Spleen (tissue), 11 donors: ENCODE measurements at regions not wholly inside any gene's neighbourhood (a gene's known extent, or its start where the extent isn't known, plus 50 kb on each side); places are given as distances from the start of the nearest gene placed in this dataset.

Experiments
- DNase-seq: peaks from one replicate; pipeline ENCODE4 v3.0.0-alpha.2; 2020
- H3K27ac ChIP-seq, 8 donors: fragments of 200-600 bp; sonication (generic) in 7 of 8; 1 replicate in 4 of 8; 2 replicates in 4 of 8; pipeline versions ENCODE4 v1.5.0 to v1.8.0; 2016 to 2021; ENCODE audit warnings: inconsistent platforms in 4 of 8, mild to moderate bottlenecking in 4 of 8, moderate library complexity in 1 of 8
- H3K27me3 ChIP-seq, 7 donors: fragments of 200-600 bp; sonication (generic) in 6 of 7; replicated peaks in 1 of 7; 1 replicate in 4 of 7; 2 replicates in 3 of 7; pipeline versions ENCODE4 v1.5.0 to v1.8.0; 2016 to 2021; ENCODE audit warnings: inconsistent platforms in 3 of 7, mild to moderate bottlenecking in 1 of 7
- H3K36me3 ChIP-seq, 6 donors: fragments of 200-600 bp; sonication (generic) in 5 of 6; 1 replicate in 4 of 6; 2 replicates in 2 of 6; pipeline versions ENCODE4 v1.5.0 to v1.8.0; 2016 to 2021; ENCODE audit warnings: inconsistent platforms in 2 of 6
- H3K4me1 ChIP-seq, 6 donors: fragments of 200-600 bp; sonication (generic) in 5 of 6; 1 replicate in 3 of 6; 2 replicates in 3 of 6; pipeline versions ENCODE4 v1.5.0 to v1.8.0; 2016 to 2021; ENCODE audit warnings: inconsistent platforms in 3 of 6
- H3K4me3 ChIP-seq, 8 donors: fragments of 200-600 bp; sonication (generic) in 7 of 8; 1 replicate in 4 of 8; 2 replicates in 4 of 8; pipeline versions ENCODE4 v1.5.0 to v1.8.0; 2016 to 2021; ENCODE audit warnings: inconsistent platforms in 4 of 8, mild to moderate bottlenecking in 4 of 8, moderate library complexity in 2 of 8
- H3K9me3 ChIP-seq, 8 donors: fragments of 200-600 bp; sonication (generic) in 7 of 8; 1 replicate in 4 of 8; 2 replicates in 4 of 8; pipeline versions ENCODE4 v1.5.0 to v1.8.0; 2016 to 2021; ENCODE audit warnings: inconsistent platforms in 4 of 8
- CTCF ChIP-seq, 11 experiments: fragments of 200-600 bp in 7 of 11; fragments of 450-650 bp in 4 of 11; sonication (generic) in 4 of 11; IDR thresholded peaks in 8 of 11; conservative IDR thresholded peaks in 3 of 11; 1 replicate in 7 of 11; 2 replicates in 4 of 11; pipeline versions ENCODE4 v1.4.0 to v1.8.0; 2016 to 2021; ENCODE audit warnings: antibody characterized with exemption in 11 of 11, inconsistent platforms in 4 of 11, mild to moderate bottlenecking in 1 of 11
- POLR2A ChIP-seq, 3 donors: fragments of 450-650 bp; IDR thresholded peaks; one replicate each; pipeline ENCODE4 v1.5.1; 2017; ENCODE audit warnings: antibody characterized with exemption in 3 of 3, mild to moderate bottlenecking in 1 of 3
- POLR2AphosphoS5 ChIP-seq, 3 donors: sonication (generic); formaldehyde crosslinking; IDR thresholded peaks; one replicate each; pipeline ENCODE4 v1.5.1; 2017; ENCODE audit warnings: antibody characterized with exemption in 3 of 3
- WGBS, 5 donors: extraction: QIAGEN DNeasy Blood & Tissue Kit in 3 of 5; methylation state at CpG; one replicate each; pipeline versions ENCODE4 v1.1.5 to v1.1.7; 2013 to 2018; 5-methylcytosine and 5-hydroxymethylcytosine counted together
- intact Hi-C: fragments of 100-400 bp; cut with DNase I; formaldehyde crosslinking; loops from one replicate; pipeline ENCODE4 v1.15.0; 2023; ENCODE audit warnings: low total_unique reads
- donor health status: healthy with polysubstance abuse.
- donor health status: DM: no; HTN: no; CAD: no; lungs with moderate emphysema.
- donor health status: DM: no; HTN: no; CAD: no.
- donor health status: Bipolar disorder and iron deficiency.
- donor health status: healthy.
- donor health status: DM: no; HTN: no; CAD: no.
- donor health status: DM: yes; HTN: yes; CAD: no.

- DNase-seq, result no peak
- peaks cover 0 to 22% (median 4%) of the 10 kb centered on the region in 6 donors for H3K4me1 ChIP-seq
- TF ChIP-seq CTCF (IDR thresholded peaks at IDR 0.05 in 8 of 11, conservative IDR thresholded peaks at IDR 0.05 in 3 of 11), result no peak
- TF ChIP-seq POLR2AphosphoS5 (IDR thresholded peaks at IDR 0.05), result no peak
- TF ChIP-seq POLR2A (IDR thresholded peaks at IDR 0.05), result no peak
- no peaks in the 10 kb centered on the region for H3K27me3 ChIP-seq
- no peaks in the 10 kb centered on the region for H3K9me3 ChIP-seq
- no peaks in the 10 kb centered on the region for H3K36me3 ChIP-seq
- 55 to 69% (median 64%) methylated on average over 8 of the region's 8 CpGs for WGBS, 5 donors
- peak overlapping the region in 2 of 8 donors; percentile 7 to 34 for H3K27ac ChIP-seq
- no peak overlapping the region for H3K4me3 ChIP-seq
- intact Hi-C loops, result no loop called here
Observed at GRCh38 chr2:215845839-215846586, 167.3 kb downstream of the MREG start.

GRCh38 chr2:215843579-215843978 is 169.8 kb downstream of the MREG start:
- peaks cover 0 to 31% (median 6%) of the 10 kb centered on the region in 6 donors for H3K4me1 ChIP-seq
- no peak overlapping the region for H3K4me3 ChIP-seq
- TF ChIP-seq POLR2AphosphoS5 (IDR thresholded peaks at IDR 0.05) (no peak), POLR2A (IDR thresholded peaks at IDR 0.05) (no peak), CTCF (IDR thresholded peaks at IDR 0.05 in 8 of 11, conservative IDR thresholded peaks at IDR 0.05 in 3 of 11) (no peak)
- H3K27me3 ChIP-seq, result no peaks in the 10 kb centered on the region
- H3K9me3 ChIP-seq, result no peaks in the 10 kb centered on the region
- H3K36me3 ChIP-seq, result no peaks in the 10 kb centered on the region
- intact Hi-C loops, result no loop called here
- 84 to 98% (median 87%) methylated on average over 4 of the region's 4 CpGs for WGBS, 5 donors
- no peak overlapping the region for H3K27ac ChIP-seq
- no peak for DNase-seq

GRCh38 chr2:215841175-215841816 is 172.1 kb downstream of the MREG start:
- Histone ChIP-seq H3K36me3 (no peaks in the 10 kb centered on the region), H3K4me3 (no peak overlapping the region), H3K9me3 (no peaks in the 10 kb centered on the region), H3K27me3 (no peaks in the 10 kb centered on the region), H3K4me1 (peaks cover 0 to 23% (median 6%) of the 10 kb centered on the region in 6 donors), H3K27ac (no peak overlapping the region)
- peak; percentile 58 for DNase-seq
- intact Hi-C loops, result no loop called here
- TF ChIP-seq POLR2A (IDR thresholded peaks at IDR 0.05), result no peak
- no peak for TF ChIP-seq CTCF (IDR thresholded peaks at IDR 0.05 in 8 of 11, conservative IDR thresholded peaks at IDR 0.05 in 3 of 11)
- TF ChIP-seq POLR2AphosphoS5 (IDR thresholded peaks at IDR 0.05), result no peak
- 49 to 77% (median 68%) methylated on average over 5 of the region's 5 CpGs for WGBS, 5 donors

GRCh38 chr2:215839816-215840215 is 173.5 kb downstream of the MREG start:
- H3K36me3 ChIP-seq, result no peaks in the 10 kb centered on the region
- no peak overlapping the region for H3K27ac ChIP-seq
- intact Hi-C loops, result no loop called here
- TF ChIP-seq CTCF (IDR thresholded peaks at IDR 0.05 in 8 of 11, conservative IDR thresholded peaks at IDR 0.05 in 3 of 11) (no peak), POLR2A (IDR thresholded peaks at IDR 0.05) (no peak), POLR2AphosphoS5 (IDR thresholded peaks at IDR 0.05) (no peak)
- no peaks in the 10 kb centered on the region for H3K9me3 ChIP-seq
- peak; percentile 45 for DNase-seq
- 86 to 89% (median 87%) methylated on average over 4 of the region's 4 CpGs for WGBS, 5 donors
- H3K27me3 ChIP-seq, result no peaks in the 10 kb centered on the region
- H3K4me3 ChIP-seq, result no peak overlapping the region
- peaks cover 0 to 14% (median 5%) of the 10 kb centered on the region in 6 donors for H3K4me1 ChIP-seq
